ENCODE measurements at regions not wholly inside any gene's neighbourhood (a gene's known extent, or its start where the extent isn't known, plus 50 kb on each side); places are given as distances from the start of the nearest gene placed in this dataset.

DNA sequence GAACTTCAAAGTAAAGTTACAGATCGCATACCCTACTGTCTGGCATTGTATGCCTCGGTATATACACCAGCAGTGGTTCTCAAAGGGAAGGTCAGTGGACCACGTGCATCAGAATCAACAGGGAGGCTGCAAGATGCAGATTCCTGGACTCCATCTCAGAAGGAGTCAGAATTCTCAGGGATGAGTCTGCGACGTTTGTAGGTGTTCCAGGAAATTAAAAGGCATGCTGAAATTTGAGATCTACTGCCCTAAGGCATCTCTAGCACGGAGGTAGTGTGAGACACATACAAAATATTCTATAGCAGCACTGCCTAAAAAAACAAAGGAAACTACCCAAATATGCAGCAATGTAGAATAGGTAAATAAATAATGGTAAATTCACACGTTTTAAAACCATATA is 136.8 kb upstream of the BNIP2 start:
- Histone ChIP-seq H3K4me2 (ENCODE audit: insufficient read depth, low read length) (no peak overlapping the region), H3K79me2 (ENCODE audit: control insufficient read depth, insufficient read depth, low read length) (no peaks in the 10 kb centered on the region), H3K9me1 (replicated peaks; ENCODE audit: control insufficient read depth, extremely low read depth, insufficient read depth, low read length) (no peaks in the 10 kb centered on the region), H3K27me3 (ENCODE audit: control insufficient read depth in 2 of 2, insufficient read depth in 2 of 2, low read length in 2 of 2) (no peaks in the 10 kb centered on the region), H3K4me3 (replicated peaks in 1 of 3; ENCODE audit: insufficient read depth in 1 of 3, low read depth in 1 of 3, low read length in 3 of 3) (no peak overlapping the region), H4K20me1 (replicated peaks; ENCODE audit: control insufficient read depth, extremely low read depth, insufficient read depth, low read length) (no peaks in the 10 kb centered on the region), H3K36me3 (ENCODE audit: control insufficient read depth in 2 of 2, extremely low read depth in 1 of 2, insufficient read depth in 2 of 2, low read length in 2 of 2) (no peaks in the 10 kb centered on the region), H3K4me1 (ENCODE audit: control insufficient read depth, extremely low read depth, insufficient read depth, low read length) (no peaks in the 10 kb centered on the region), H3K9me3 (replicated peaks; ENCODE audit: control insufficient read depth, insufficient read depth, low read length) (no peaks in the 10 kb centered on the region), H3K9ac (replicated peaks; ENCODE audit: extremely low read depth, insufficient read depth, low read length) (no peak overlapping the region), H2AFZ (ENCODE audit: low read depth, low read length) (no peak overlapping the region), H3K27ac (ENCODE audit: insufficient read depth, low read depth, low read length) (no peak overlapping the region)
- no peak for DNase-seq (ENCODE audit: low read depth, low spot score)
- intact Hi-C loops (cut with micrococcal nuclease), result no loop called here
- ChIA-PET POLR2A (no interaction called here), CTCF (no interaction called here)
- FAIRE-seq, result no peak
- dilution Hi-C loops (cut with MboI; ENCODE audit: extremely low pct_ligation_motif_present, low sequenced_read_pairs), result no loop called here
- TF ChIP-seq JUN (IDR thresholded peaks at IDR 0.05; ENCODE audit: borderline replicate concordance, insufficient read depth, insufficient read length, low read depth) (no peak), GATA2 (IDR thresholded peaks at IDR 0.05; ENCODE audit: insufficient read depth, insufficient read length, low read depth, low read length) (no peak), POLR2A (IDR thresholded peaks at IDR 0.05; ENCODE audit: low read depth, low read length) (no peak), MAX (IDR thresholded peaks at IDR 0.05; ENCODE audit: insufficient read depth, insufficient read length) (no peak), MYC (IDR thresholded peaks at IDR 0.05; ENCODE audit: low read depth, low read length) (no peak), CTCF (IDR thresholded peaks at IDR 0.05; ENCODE audit: extremely low read depth in 1 of 2, insufficient read depth in 1 of 2, low read depth in 1 of 2, low read length in 2 of 2) (no peak), FOS (IDR thresholded peaks at IDR 0.05; ENCODE audit: borderline replicate concordance, insufficient read depth, low read length) (no peak), EZH2 (IDR thresholded peaks at IDR 0.05; ENCODE audit: borderline replicate concordance, low read depth, low read length, severe bottlenecking) (no peak), POLR2AphosphoS5 (IDR thresholded peaks at IDR 0.05; ENCODE audit: insufficient read depth, low read depth, low read length) (no peak)
- no TSS peak for BruUV-seq (replicated peaks)

Data from endothelial cell of umbilical vein (primary cell).